Erythroblast (primary cell): ENCODE measurements at regions not wholly inside any gene's neighbourhood (a gene's known extent, or its start where the extent isn't known, plus 50 kb on each side); places are given as distances from the start of the nearest gene placed in this dataset.

Experiments used
- DNase-seq, 2 experiments: peaks; one replicate each; lab custom pipeline; 2025; lab: John Stamatoyannopoulos, UW
- GATA1 ChIP-seq: IDR thresholded peaks from 2 replicates; pipeline ENCODE4 v1.6.1; 2011; ENCODE audit warnings: low read depth, mild to moderate bottlenecking, control low read depth, low read length, moderate library complexity
- POLR2A ChIP-seq: IDR thresholded peaks from 2 replicates; pipeline ENCODE4 v1.6.1; 2011; ENCODE audit warnings: mild to moderate bottlenecking, low read length

- DNase-seq, result no peak
- TF ChIP-seq GATA1 (no peak), POLR2A (no peak)
Measured at GRCh38 chr13:104357174-104357573, 1291.0 kb upstream of the SLC10A2 start.

GRCh38 chr13:104355041-104355670 lies 1288.9 kb upstream of the SLC10A2 start:
- DNase-seq, result no peak
- TF ChIP-seq POLR2A, result no peak
- no peak for TF ChIP-seq GATA1

- TF ChIP-seq GATA1 (no peak), POLR2A (no peak)
- DNase-seq, result no peak
Measured at GRCh38 chr13:104327211-104327610, 1261.0 kb upstream of the SLC10A2 start.

GRCh38 chr13:104326523-104326922 lies 1260.3 kb upstream of the SLC10A2 start:
- TF ChIP-seq GATA1 (no peak), POLR2A (no peak)

GRCh38 chr13:104321756-104322155 lies 1255.5 kb upstream of the SLC10A2 start:
- no peak for TF ChIP-seq GATA1
- TF ChIP-seq POLR2A, result no peak
- DNase-seq, result no peak

More at GRCh38 chr13:104326523-104326922, 1260.3 kb upstream of the SLC10A2 start:
- DNase-seq, result no peak

GRCh38 chr13:104320446-104320845 lies 1254.2 kb upstream of the SLC10A2 start:
- DNase-seq, result no peak
- TF ChIP-seq GATA1 (no peak), POLR2A (no peak)

GRCh38 chr13:104318121-104318520 lies 1251.9 kb upstream of the SLC10A2 start:
- no peak for DNase-seq
- TF ChIP-seq GATA1 (no peak), POLR2A (no peak)

- no peak for DNase-seq
- TF ChIP-seq GATA1 (no peak), POLR2A (no peak)
Measured at GRCh38 chr13:104315606-104316005, 1249.4 kb upstream of the SLC10A2 start.

GRCh38 chr13:104314926-104315535 lies 1248.8 kb upstream of the SLC10A2 start:
- TF ChIP-seq GATA1 (no peak), POLR2A (no peak)
- no peak for DNase-seq

GRCh38 chr13:104314321-104314720 lies 1248.1 kb upstream of the SLC10A2 start:
- no peak for DNase-seq
- no peak for TF ChIP-seq POLR2A
- no peak for TF ChIP-seq GATA1

- TF ChIP-seq GATA1, result no peak
- no peak for TF ChIP-seq POLR2A
Measured at GRCh38 chr13:104310861-104311260, 1244.6 kb upstream of the SLC10A2 start.

GRCh38 chr13:104309431-104309830 lies 1243.2 kb upstream of the SLC10A2 start:
- no peak for DNase-seq
- TF ChIP-seq POLR2A (no peak), GATA1 (no peak)

More at GRCh38 chr13:104310861-104311260, 1244.6 kb upstream of the SLC10A2 start:
- no peak for DNase-seq

- no peak for TF ChIP-seq GATA1
- TF ChIP-seq POLR2A, result no peak
- no peak for DNase-seq
Measured at GRCh38 chr13:104301171-104301975, 1235.2 kb upstream of the SLC10A2 start.

- DNase-seq, result no peak
- no peak for TF ChIP-seq POLR2A
- no peak for TF ChIP-seq GATA1
Measured at GRCh38 chr13:104297075-104297474, 1230.9 kb upstream of the SLC10A2 start.

GRCh38 chr13:104296286-104296685 lies 1230.1 kb upstream of the SLC10A2 start:
- no peak for DNase-seq
- no peak for TF ChIP-seq GATA1
- no peak for TF ChIP-seq POLR2A
